Jurkat, Clone E6-1 (cell line): ENCODE measurements at regions not wholly inside any gene's neighbourhood (a gene's known extent, or its start where the extent isn't known, plus 50 kb on each side); places are given as distances from the start of the nearest gene placed in this dataset.
A peak's percentile ranks its signal among the peaks of the same experiment; 100 is the strongest.

Experiments
- DNase-seq: peaks from one replicate; pipeline ENCODE4 v3.0.0-alpha.2; 2011; ENCODE audit warnings: low read depth, low spot score
- H3K4me3 ChIP-seq: 2 replicates; pipeline ENCODE4 v1.5.1; 2011; ENCODE audit warnings: mild to moderate bottlenecking, low read length, control low read depth, moderate library complexity

- H3K4me3 ChIP-seq, result no peak overlapping the region
- no peak for DNase-seq
These were observed 482.8 kb upstream of the KLF4 start for GRCh38 chr9:107972346-107972745.

DNA sequence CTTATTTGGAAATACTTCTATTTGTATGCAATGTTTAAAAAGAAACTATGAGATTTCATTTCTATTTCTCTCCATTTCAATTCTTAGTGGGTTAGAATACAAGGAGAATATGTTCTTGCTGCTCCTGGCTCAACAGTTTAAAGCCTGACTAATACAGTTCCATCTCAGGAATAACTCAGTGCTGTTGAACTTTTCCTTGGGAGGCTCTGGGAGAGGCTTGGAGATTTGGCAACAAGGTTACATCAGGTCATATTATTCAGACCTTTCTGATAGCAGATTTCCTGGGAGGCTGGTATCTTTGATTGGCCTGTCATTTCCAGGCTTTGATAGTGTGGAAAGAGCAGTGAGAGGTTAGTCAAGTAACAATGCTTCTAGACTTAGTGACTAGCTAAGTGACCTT, 481.7 kb upstream of the KLF4 start:
- DNase-seq, result no peak
- H3K4me3 ChIP-seq, result no peak overlapping the region

DNA sequence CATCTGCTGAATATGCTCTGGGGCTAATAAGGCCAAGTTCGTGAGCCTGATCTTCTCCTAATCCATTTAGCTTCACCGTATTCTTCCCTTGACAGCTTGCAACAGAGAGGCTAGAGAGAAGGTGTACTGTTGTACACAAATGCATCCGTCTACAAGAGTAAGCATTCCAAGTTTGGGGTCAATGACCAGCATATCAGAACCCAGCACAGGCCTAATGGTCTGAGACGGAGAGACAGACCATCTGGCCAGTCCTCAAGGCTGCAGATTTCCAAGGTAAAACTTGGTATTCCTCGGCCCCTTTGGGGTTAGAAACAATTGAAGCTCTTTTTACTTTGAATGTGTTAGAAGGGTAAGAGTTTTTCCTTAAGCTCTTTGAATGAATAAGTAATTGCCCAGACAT, 481.2 kb upstream of the KLF4 start:
- DNase-seq, result no peak
- no peak overlapping the region for H3K4me3 ChIP-seq

DNA sequence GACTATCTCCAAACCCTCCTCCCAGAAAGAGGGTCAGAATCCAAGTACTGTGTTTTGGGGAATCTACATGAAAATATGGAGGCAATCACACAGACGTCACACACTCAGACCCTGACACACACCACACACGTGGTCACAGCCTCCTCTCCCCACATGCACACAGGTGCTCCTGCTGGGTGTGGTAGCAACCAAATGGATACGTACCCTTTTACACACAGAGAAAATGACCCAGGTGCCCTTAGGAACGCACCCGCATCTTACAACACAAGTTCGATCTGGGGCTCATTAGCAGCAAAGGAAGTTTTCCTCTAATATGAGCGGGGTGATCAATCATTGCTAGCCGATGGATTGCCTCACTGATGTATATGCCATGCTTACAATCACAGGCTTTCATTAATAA, 480.2 kb upstream of the KLF4 start:
- DNase-seq, result no peak
- H3K4me3 ChIP-seq, result no peak overlapping the region

GRCh38 chr9:107969141-107969540, 479.6 kb upstream of the KLF4 start:
- DNase-seq, result no peak
- H3K4me3 ChIP-seq, result no peak overlapping the region

GRCh38 chr9:107963246-107963645, 473.7 kb upstream of the KLF4 start:
- H3K4me3 ChIP-seq, result no peak overlapping the region
- DNase-seq, result no peak

- no peak overlapping the region for H3K4me3 ChIP-seq
- DNase-seq, result no peak
These were observed 471.3 kb upstream of the KLF4 start for GRCh38 chr9:107960916-107961315.

GRCh38 chr9:107954312-107954711, 464.7 kb upstream of the KLF4 start:
- DNase-seq, result no peak

DNA sequence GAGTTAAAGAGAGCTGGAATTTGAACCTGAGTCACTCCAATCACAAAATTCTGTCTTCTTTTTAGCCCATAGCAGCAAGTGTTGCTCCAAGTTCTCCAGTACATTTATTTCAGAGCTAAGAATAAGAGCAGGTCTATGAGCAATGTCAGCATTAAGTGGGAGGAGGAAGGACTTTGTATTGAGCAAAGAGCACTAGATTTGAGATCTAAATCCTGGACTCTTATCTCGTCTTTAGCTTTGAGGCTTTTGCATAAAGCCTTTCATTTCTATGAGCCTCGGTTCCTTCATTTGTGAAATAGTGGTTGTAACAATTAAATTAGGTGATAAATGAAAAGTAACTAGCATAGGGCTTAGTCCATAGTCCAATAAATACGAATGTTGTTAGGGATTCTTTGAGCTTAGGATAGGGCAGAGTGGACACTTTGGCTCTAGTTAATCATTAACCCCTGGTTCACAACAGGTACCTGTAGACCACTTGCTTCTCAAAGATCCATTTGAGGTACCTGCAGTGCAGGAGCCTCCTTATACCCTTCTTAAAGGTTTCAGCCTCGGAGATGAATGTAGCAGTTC, 464.1 kb upstream of the KLF4 start:
- H3K4me3 ChIP-seq, result no peak overlapping the region

More at GRCh38 chr9:107954312-107954711, 464.7 kb upstream of the KLF4 start:
- no peak overlapping the region for H3K4me3 ChIP-seq

GRCh38 chr9:107952773-107953172, 463.2 kb upstream of the KLF4 start:
- DNase-seq, result no peak
- no peak overlapping the region for H3K4me3 ChIP-seq

More for the DNA sequence above, 464.1 kb upstream of the KLF4 start:
- no peak for DNase-seq

DNA sequence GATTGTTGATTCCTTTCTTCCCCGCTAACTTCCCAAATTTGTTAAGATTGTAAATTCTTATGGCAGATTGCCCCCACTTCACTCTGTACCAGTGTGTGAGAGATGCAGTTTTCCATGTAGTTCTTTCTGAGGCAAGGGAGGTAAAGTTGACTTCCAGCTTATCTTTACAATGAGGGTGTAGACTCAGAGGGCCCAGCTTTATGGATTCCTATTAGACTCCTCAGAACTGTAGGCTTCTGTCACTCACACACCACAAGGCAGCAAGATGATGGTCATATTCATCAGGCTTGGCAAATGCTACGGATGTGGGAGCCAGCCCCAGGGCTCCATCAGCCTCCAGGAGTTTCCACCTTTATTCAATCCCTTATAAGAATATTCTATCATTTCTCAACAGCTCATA, 461.9 kb upstream of the KLF4 start:
- H3K4me3 ChIP-seq, result no peak overlapping the region
- DNase-seq, result no peak

DNA sequence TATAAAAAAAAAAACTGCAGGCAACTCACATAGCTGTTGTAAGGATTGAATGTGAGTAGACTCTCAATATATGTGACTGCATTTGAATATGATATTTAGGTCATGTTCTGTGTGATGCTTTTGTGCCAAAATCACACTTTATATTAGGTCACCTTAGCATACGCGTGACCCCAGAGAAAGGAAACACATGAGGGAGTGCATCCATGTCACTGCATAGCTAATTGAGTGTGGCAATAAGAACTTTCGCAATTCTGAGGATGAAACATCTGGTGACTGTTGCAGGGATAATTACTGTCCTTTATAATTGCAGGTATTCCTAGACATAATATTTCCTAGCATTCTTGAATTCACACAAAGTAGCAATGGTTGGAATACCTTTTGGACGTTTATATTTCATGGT, 459.5 kb upstream of the KLF4 start:
- DNase-seq, result no peak
- no peak overlapping the region for H3K4me3 ChIP-seq

DNA sequence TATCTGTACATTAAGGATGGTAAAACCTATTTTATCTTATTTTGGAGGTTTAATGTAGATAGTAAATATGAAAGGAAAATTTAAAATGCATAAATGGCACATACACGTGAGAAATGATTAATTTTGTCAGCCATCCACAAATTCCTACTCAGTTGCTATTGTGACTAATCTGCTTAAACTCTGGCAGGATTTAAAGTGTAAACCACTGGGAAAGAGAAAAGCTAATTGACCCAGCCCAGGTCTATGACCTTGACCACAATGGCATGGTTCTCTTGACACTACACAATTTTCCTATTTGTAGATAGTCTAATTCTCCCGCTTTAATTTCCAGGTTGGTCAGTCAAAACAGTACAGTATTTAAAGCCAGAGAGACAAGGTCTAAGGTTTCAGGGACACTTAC, 459.0 kb upstream of the KLF4 start:
- H3K4me3 ChIP-seq, result no peak overlapping the region
- DNase-seq, result no peak

GRCh38 chr9:107948086-107948485, 458.5 kb upstream of the KLF4 start:
- no peak for DNase-seq
- H3K4me3 ChIP-seq, result no peak overlapping the region

DNA sequence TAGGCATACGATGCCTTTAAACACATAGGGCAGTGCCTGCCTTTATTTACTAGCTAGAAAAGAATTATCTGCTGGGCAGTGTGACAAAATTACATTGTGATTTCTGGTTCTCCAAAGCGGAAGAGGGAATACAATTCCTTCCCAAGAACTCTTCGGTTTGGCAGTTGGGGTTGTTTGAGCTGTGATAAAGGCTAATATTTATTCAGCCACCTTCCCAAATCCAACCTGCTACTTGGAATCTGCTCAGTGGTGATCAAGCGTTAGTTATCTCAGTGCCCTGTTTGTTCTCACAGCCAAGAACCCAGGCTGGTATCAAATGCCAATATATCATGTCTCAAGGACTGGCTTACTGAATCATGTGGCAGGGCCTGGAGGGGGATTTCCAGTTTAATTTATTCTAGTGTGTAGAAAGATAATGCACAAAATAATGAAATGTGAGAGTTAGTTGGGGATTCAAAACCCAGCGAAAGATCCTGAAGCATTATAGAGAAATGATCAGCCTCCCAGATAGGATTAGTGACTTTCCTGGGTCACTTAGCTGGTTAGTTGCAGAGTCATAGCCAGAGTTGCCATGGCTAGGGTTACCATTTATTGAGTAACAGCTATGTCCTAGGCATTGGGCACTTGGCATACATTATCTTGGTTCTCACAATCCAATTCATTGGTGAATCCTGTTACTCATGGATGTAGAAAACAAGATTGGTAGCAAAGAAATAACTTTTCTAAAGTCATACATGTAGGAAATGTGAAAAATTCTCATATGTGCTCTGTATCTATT, 457.0 kb upstream of the KLF4 start:
- DNase-seq, result no peak

DNA sequence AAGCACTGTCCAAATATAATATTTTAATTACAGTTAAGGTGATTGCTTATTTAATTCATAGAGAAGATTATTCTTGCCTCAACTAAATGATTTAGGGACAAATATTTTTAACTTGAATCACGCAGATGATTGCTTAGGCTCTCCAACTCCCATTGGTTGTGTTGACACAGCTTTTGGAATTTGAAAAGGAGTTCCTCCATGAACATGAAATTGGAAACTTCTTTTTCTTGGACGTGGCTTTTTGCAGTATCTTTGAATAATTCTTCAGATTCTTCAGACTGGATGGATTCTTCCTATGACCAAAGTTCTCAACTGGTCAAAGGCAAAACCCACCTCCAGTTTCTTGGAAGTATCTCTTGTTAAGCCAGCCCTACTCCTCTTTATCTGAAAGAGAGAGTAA, 456.4 kb upstream of the KLF4 start:
- H3K4me3 ChIP-seq, result no peak overlapping the region
- no peak for DNase-seq

More for the DNA sequence above, 457.0 kb upstream of the KLF4 start:
- H3K4me3 ChIP-seq, result no peak overlapping the region

- DNase-seq, result no peak
- no peak overlapping the region for H3K4me3 ChIP-seq
These were observed 455.9 kb upstream of the KLF4 start for GRCh38 chr9:107945493-107945892.

- no peak for DNase-seq
- H3K4me3 ChIP-seq, result no peak overlapping the region
These were observed 454.8 kb upstream of the KLF4 start for GRCh38 chr9:107944387-107944786.

- DNase-seq, result no peak
- H3K4me3 ChIP-seq, result no peak overlapping the region
These were observed 454.3 kb upstream of the KLF4 start for GRCh38 chr9:107943901-107944300.

DNA sequence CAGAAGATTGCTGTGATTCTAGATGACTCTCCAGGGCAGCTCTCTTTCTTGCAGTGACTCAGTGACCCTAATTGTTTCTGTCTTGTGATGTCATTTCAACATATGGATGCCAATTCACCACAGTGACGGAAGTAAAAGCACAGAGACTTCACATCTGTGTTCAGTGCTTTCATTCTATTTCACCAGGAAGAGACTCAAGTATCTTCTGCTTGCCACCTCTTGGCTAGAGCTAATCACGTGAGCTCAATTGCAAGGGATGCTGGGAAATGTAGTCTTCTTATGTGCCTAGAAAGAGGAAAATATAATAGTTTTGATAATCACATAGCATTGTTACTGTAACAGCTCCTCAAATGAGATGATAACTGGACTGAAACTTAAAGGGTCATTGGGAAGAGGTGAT, 453.3 kb upstream of the KLF4 start:
- no peak overlapping the region for H3K4me3 ChIP-seq
- DNase-seq, result peak; percentile 32

GRCh38 chr9:107942291-107942690, 452.7 kb upstream of the KLF4 start:
- no peak for DNase-seq
- no peak overlapping the region for H3K4me3 ChIP-seq
